NT2/D1 (cell line): ENCODE measurements at regions not wholly inside any gene's neighbourhood (a gene's known extent, or its start where the extent isn't known, plus 50 kb on each side); places are given as distances from the start of the nearest gene placed in this dataset.

Experiments
- SUZ12 ChIP-seq: IDR thresholded peaks from 2 replicates; pipeline ENCODE4 v1.6.1; 2011; ENCODE audit not compliant: insufficient read length, insufficient read depth; ENCODE audit errors: extremely low read depth
- ZNF274 ChIP-seq: IDR thresholded peaks from 2 replicates; pipeline ENCODE4 v1.6.1; 2011; ENCODE audit warnings: mild to moderate bottlenecking, low read depth, low read length

DNA sequence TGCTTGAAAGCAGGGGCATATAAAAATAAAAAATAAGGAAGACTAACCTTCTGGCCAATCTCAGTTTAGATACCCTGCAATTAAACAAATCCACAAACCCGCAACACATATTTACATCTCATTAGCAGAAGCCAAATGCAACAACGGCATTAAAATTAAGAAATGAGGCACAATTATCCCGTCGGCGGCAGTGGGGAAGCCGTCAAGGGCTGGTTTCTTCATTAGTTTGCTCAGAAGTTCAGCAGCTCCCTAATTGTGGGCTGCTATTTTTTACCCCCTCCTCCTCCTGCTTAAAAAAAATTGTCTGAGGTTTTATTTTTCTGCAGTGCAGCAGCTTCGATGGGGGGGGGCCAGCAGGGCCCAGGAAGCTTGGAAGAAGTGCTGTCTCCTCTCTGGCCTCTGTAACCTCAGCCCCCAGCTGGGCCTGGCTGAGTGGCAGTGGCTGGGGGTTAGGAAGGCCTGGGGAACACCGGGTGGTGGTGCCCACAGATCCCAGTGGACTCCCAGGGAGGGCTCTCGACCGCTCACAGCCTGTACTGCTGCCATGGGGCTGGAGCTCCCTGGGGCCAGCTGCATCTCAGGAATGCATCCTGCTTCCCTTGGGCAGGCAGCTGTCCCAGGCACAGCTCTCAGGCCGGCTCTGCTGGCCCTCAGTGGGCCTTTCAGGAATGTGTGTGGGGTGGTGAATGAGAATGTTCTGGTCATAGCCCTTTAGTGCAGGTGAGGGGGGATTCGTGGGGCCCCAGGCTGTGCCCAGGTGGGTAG is 148.7 kb upstream of the B3GAT1 start:
- no peak for TF ChIP-seq SUZ12
- no peak for TF ChIP-seq ZNF274
